ENCODE measurements at regions not wholly inside any gene's neighbourhood (a gene's known extent, or its start where the extent isn't known, plus 50 kb on each side); places are given as distances from the start of the nearest gene placed in this dataset.

DNA sequence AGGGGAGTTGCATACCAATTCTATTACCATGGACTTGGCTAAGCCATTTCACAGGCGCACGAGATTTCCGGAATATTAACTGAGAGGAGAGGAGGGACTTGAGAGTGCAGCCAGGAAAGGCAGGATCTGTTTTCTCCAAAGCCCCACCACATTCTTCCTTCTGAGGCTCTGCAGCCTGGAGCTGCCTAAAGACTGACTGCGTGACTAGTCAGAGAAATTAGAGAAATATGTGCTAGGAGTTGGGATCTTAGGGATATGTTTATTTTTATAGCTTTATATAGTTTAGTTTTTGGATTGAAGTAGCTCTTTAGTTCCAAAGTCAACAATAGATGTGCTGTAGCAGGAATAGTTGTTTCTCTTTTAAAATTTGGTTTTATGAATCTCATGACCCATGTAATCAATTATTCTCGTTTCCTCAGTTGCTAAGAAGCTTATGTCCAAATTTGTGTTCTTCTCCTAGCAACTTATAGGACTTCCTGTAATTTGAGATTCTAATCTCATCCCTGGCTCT, 300.1 kb upstream of the DDX53 start:
- TF ChIP-seq JUN (IDR thresholded peaks at IDR 0.05; ENCODE audit: borderline replicate concordance, low read depth, low read length), result no peak
- no peak for TF ChIP-seq JUN (CRISPR knock-in tag; IDR thresholded peaks at IDR 0.05; ENCODE audit: borderline replicate concordance)
- no peak for TF ChIP-seq NFIC (IDR thresholded peaks at IDR 0.05)
- no peak for TF ChIP-seq MAZ (CRISPR knock-in tag; conservative IDR thresholded peaks at IDR 0.05 in 1 of 2, IDR thresholded peaks at IDR 0.05 in 1 of 2)
